ENCODE measurements at regions not wholly inside any gene's neighbourhood (a gene's known extent, or its start where the extent isn't known, plus 50 kb on each side); places are given as distances from the start of the nearest gene placed in this dataset.

- TF ChIP-seq, protein P1, sequence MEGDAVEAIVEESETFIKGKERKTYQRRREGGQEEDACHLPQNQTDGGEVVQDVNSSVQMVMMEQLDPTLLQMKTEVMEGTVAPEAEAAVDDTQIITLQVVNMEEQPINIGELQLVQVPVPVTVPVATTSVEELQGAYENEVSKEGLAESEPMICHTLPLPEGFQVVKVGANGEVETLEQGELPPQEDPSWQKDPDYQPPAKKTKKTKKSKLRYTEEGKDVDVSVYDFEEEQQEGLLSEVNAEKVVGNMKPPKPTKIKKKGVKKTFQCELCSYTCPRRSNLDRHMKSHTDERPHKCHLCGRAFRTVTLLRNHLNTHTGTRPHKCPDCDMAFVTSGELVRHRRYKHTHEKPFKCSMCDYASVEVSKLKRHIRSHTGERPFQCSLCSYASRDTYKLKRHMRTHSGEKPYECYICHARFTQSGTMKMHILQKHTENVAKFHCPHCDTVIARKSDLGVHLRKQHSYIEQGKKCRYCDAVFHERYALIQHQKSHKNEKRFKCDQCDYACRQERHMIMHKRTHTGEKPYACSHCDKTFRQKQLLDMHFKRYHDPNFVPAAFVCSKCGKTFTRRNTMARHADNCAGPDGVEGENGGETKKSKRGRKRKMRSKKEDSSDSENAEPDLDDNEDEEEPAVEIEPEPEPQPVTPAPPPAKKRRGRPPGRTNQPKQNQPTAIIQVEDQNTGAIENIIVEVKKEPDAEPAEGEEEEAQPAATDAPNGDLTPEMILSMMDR (IDR thresholded peaks at IDR 0.05) = no peak
Observed at GRCh38 chr4:144557404-144557803, 88.6 kb upstream of the HHIP start.

DNA sequence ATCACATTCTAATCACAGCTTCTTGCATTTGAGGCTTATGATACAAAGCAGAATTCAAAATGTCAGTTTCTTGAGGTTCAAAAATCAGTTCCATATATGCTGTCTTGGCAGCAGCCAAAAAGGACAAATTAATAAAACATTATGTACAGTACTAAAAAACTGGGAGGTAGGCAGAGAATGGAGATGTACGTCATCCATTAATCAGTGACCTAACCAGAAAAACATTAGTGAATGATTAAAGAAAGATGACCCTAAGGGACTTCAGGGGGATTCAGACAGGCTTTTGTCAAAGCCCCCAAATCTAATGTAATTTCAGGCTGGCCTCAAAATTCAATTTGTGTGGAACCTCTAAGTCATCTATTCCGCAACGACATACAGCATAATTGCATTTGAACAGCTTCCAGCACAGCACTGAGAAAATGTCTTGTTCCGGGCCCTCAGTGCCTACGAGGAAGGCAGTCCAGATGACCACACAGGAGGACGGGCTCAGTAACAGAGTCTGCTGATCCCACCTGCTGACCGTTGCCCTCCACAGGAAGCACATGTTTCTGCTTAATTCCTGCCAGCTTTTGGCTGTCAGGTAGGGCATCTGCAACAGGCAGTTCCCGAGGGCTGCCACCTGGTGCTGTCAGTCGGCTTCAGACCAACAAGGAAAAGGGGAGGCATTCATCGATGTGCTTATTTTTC is 83.8 kb upstream of the HHIP start:
- TF ChIP-seq, protein P1 (IDR thresholded peaks at IDR 0.05) = no peak

DNA sequence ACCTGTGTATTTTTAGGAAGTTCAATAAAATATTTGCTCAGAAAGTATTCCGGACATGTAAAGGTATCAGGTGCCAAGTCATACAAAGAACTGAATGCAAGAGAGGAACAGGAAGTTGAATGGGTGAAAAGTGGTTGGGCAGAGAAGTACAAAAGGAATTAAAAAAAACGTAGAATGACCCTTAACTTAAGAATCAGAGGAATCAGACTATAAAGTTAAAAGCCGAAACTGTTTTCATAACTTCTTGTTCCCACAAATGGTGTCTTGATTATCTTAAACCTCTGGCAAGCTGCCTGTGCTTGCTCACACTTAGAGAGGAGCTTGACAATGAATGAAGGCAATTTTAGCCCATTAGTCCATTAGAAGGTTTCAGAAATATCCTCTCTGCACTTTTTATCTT is 81.6 kb upstream of the HHIP start:
- TF ChIP-seq, protein P1 (IDR thresholded peaks at IDR 0.05) = no peak

DNA sequence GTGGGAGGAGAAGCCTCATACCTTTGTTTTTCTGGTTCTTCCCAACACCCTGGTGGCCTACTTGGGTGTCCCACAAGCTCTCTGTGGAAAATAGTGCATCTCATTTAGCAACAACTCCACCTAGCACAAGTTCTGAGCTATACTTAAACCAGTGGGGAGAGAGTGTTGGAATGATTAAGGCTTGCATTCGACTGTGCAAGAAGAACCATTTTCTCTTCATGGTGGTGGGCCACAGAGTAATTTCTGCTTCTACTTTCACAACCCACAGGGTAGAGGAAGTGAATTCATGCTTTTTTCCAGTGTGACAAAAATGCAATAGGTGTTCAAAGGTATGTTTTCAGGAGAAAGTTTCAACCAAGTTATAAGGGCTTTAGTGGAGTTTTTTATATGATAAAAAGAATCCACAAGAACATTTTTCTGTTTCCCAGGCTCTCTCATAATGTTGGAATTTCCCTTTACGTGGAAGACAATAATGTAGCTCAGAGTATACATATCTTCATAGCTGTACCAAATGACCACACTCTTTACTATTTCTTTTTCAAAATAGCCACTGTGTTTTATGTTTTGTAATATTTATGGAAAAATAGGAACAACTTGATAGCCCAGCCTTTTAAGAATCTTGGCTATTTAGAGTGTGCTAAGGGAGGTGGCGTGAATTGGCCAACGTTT is 80.3 kb upstream of the HHIP start:
- TF ChIP-seq, protein P1 (IDR thresholded peaks at IDR 0.05) = no peak

- TF ChIP-seq, protein P1 (IDR thresholded peaks at IDR 0.05) = peak; percentile 10; the same call in 1 of the 2 replicates
Observed at GRCh38 chr4:144572660-144573059, 73.3 kb upstream of the HHIP start.

GRCh38 chr4:144574000-144574399 is 72.0 kb upstream of the HHIP start:
- TF ChIP-seq, protein P1 (IDR thresholded peaks at IDR 0.05) = no peak

GRCh38 chr4:144574509-144574908 is 71.4 kb upstream of the HHIP start:
- TF ChIP-seq, protein P1 (IDR thresholded peaks at IDR 0.05) = no peak

All from LNCAP (cell line).